ENCODE measurements at regions not wholly inside any gene's neighbourhood (a gene's known extent, or its start where the extent isn't known, plus 50 kb on each side); places are given as distances from the start of the nearest gene placed in this dataset.

DNA sequence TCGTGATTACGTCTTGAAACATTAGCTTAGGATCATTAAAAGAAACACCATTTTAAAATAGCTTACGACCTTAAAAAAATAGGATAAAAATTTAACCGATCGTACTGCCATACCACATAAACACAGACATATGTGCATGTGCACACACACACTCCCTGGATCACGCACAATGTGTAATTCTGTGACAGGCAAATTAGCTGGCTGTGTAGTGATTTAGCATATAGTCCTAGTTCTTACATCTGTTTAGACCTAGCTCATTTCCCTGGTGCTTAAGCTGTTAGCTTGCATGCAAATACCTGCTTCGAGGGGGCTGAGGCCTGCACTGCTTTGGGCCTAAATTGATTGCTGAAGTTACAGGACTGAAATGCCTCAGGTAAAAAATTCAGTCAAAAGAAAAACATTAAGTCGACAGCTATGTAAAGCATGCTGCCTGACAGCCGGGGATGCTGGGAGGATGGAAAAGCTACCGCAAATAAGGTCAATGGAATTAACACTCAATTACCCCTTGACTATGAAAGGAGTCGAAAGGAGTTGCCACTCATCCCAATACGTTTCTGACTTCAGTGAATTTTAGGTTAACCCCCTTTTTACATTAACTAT, 267.1 kb upstream of the FZD8 start:
- TF ChIP-seq, protein P1, sequence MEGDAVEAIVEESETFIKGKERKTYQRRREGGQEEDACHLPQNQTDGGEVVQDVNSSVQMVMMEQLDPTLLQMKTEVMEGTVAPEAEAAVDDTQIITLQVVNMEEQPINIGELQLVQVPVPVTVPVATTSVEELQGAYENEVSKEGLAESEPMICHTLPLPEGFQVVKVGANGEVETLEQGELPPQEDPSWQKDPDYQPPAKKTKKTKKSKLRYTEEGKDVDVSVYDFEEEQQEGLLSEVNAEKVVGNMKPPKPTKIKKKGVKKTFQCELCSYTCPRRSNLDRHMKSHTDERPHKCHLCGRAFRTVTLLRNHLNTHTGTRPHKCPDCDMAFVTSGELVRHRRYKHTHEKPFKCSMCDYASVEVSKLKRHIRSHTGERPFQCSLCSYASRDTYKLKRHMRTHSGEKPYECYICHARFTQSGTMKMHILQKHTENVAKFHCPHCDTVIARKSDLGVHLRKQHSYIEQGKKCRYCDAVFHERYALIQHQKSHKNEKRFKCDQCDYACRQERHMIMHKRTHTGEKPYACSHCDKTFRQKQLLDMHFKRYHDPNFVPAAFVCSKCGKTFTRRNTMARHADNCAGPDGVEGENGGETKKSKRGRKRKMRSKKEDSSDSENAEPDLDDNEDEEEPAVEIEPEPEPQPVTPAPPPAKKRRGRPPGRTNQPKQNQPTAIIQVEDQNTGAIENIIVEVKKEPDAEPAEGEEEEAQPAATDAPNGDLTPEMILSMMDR (conservative IDR thresholded peaks at IDR 0.05) = no peak
- Mint-ChIP-seq H3K27ac (no peak overlapping the region), H3K4me3 (peak overlapping the region; percentile 4), H3K27me3 (peaks cover 28% of the 10 kb centered on the region), H3K4me1 (ENCODE audit: unreplicated experiment) (peaks cover 12% of the 10 kb centered on the region), H3K36me3 (no peaks in the 10 kb centered on the region), H3K9me3 (no peaks in the 10 kb centered on the region)
- DNase-seq (ENCODE audit: extremely low spot score, unreplicated experiment) = no peak

DNA sequence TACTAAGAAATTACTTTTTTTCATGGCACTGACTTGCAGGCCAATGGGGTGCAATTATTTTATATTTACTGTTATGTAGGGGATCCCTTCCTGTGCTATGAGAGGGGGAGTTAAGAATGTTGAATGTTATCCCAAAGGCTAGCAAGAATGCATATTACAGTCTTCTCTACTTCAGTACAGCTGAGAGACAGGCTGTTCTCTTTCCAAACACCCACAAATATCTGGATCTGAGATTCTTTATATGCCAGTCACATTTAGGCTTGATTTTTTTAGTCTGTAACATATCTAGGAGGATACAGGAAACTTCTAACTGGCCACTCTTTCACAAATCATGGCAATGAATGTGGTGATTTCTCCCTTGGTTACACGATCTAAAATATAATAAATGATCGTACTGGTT, 266.4 kb upstream of the FZD8 start:
- peaks cover 33% of the 10 kb centered on the region for H3K27me3 Mint-ChIP-seq
- no peak for DNase-seq (ENCODE audit: extremely low spot score, unreplicated experiment)
- H3K36me3 Mint-ChIP-seq = no peaks in the 10 kb centered on the region
- no peaks in the 10 kb centered on the region for H3K9me3 Mint-ChIP-seq
- no peak overlapping the region for H3K4me3 Mint-ChIP-seq
- H3K27ac Mint-ChIP-seq = peak overlapping the region; percentile 26
- TF ChIP-seq, protein P1 (conservative IDR thresholded peaks at IDR 0.05) = no peak
- H3K4me1 Mint-ChIP-seq (ENCODE audit: unreplicated experiment) = peaks cover 12% of the 10 kb centered on the region

DNA sequence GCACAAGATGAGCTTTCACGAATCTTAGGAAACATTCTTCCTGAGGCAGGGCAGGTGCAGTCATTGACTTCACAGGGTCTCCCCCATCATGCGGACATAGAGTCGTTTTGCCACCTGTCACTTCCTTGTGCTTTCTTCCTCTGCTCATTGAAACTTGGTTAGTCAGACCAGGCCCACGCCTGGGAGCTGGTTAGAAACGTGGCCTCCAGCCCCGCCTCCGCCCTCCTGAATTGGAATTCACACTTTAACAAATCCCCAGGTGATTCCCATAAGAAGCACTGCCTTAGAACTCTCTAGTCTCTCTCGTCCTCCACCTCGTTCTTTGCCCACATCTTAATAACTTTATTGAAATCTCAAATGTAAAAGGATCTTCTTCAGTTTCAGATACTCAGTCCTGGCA, 265.5 kb upstream of the FZD8 start:
- DNase-seq (ENCODE audit: extremely low spot score, unreplicated experiment) = no peak
- Mint-ChIP-seq H3K4me3 (no peak overlapping the region), H3K27me3 (peaks cover 31% of the 10 kb centered on the region), H3K36me3 (no peaks in the 10 kb centered on the region), H3K27ac (peak overlapping the region; percentile 46), H3K9me3 (no peaks in the 10 kb centered on the region), H3K4me1 (ENCODE audit: unreplicated experiment) (peaks cover 9% of the 10 kb centered on the region)
- TF ChIP-seq, protein P1 (conservative IDR thresholded peaks at IDR 0.05) = no peak

DNA sequence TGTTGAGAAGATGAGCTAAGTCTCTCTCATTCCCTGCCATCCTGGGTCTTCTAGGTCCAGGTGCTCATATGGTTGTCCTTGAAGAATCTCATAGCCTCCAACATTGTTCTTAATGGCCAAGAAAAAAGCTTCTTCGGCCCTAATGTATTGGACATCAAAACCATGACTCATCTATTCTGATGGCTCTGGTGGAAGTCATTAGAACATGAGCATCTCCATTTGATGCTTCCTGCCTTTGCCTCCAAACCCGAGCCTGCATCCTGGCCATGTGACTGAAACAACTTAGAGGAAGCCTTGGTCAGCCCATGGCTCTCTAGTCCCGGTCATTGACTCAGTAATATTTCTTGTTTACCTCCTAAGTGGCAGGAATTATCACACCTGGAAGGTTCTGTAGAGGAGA, 264.1 kb upstream of the FZD8 start:
- Mint-ChIP-seq H3K27me3 (peaks cover 22% of the 10 kb centered on the region), H3K36me3 (no peaks in the 10 kb centered on the region), H3K4me1 (ENCODE audit: unreplicated experiment) (peaks cover 8% of the 10 kb centered on the region)

DNA sequence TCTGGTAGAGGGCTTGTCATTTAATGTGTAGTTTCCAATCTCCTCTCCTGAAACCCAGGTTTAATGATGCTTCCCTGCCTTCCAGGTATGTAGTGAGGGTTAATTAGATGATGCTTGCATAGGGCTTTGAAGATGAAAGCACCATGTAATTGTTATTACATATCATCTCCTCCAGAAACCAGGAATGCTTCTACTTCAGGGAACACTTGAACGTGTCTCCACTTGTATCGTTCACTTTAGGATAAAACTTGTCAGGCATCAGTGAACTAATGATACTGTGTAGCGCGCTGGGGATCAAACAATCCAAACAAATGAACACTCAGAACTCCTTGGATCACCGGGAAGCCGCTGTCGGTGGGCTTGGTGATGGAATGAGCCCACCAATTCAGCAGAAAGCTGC, 260.9 kb upstream of the FZD8 start:
- Mint-ChIP-seq H3K27ac (no peak overlapping the region), H3K27me3 (peaks cover 30% of the 10 kb centered on the region), H3K4me1 (ENCODE audit: unreplicated experiment) (peaks cover 12% of the 10 kb centered on the region), H3K9me3 (peaks cover 5% of the 10 kb centered on the region), H3K4me3 (no peak overlapping the region), H3K36me3 (no peaks in the 10 kb centered on the region)
- TF ChIP-seq, protein P1 (conservative IDR thresholded peaks at IDR 0.05) = no peak
- DNase-seq (ENCODE audit: extremely low spot score, unreplicated experiment) = no peak

More for the DNA sequence above, 264.1 kb upstream of the FZD8 start:
- DNase-seq (ENCODE audit: extremely low spot score, unreplicated experiment) = no peak
- Mint-ChIP-seq H3K9me3 (no peaks in the 10 kb centered on the region), H3K4me3 (no peak overlapping the region), H3K27ac (no peak overlapping the region)
- TF ChIP-seq, protein P1 (conservative IDR thresholded peaks at IDR 0.05) = no peak

All from type B pancreatic cell (in vitro differentiated cells).